ENCODE measurements at regions not wholly inside any gene's neighbourhood (a gene's known extent, or its start where the extent isn't known, plus 50 kb on each side); places are given as distances from the start of the nearest gene placed in this dataset.

GRCh38 chr2:149670086-149670485 lies 82.5 kb upstream of the MMADHC start:
- no peak for DNase-seq

- DNase-seq: no peak
Measured at GRCh38 chr2:149666809-149667320, 79.3 kb upstream of the MMADHC start.

- DNase-seq: no peak
Measured at GRCh38 chr2:149664896-149665295, 77.3 kb upstream of the MMADHC start.

- no peak for DNase-seq
Measured at GRCh38 chr2:149662556-149662955, 75.0 kb upstream of the MMADHC start.

DNA sequence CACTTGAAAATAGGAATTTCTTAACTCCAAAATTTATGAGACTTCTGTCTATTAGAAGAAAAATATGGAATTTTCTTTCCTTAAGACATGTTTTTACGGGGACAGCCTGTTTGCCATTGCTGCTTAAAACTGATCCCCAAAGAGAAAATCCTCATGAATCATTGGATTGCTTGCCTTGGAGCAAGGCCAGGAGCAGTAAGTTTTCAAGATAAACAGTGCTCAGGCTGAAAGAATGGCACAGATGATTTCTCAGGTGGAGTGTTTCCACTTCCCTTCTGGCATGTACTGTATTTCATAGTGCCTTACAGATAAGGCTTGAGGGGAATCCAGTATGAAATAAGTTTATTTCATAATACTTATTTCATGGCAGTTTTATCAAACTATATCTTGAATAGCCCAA lies 74.3 kb upstream of the MMADHC start:
- peak; percentile 69 for DNase-seq

DNA sequence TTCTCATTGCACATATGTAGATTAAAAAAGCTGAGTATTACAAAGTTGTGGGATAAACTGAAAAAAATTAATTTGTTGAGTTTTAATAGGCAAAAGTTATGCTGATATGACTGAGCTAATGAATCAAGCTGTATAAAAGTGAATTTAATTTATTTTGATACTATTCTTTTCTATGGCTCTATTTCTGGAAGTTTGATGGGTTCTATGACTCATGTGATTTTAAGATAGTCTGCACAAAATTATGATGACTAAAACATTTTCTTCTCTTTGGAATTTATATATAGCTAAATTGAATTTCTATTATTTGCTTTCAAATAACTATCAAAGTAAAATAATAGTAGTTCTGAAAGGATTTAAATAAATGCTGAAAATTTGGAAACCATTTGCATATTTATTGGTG lies 71.0 kb upstream of the MMADHC start:
- DNase-seq: no peak

DNA sequence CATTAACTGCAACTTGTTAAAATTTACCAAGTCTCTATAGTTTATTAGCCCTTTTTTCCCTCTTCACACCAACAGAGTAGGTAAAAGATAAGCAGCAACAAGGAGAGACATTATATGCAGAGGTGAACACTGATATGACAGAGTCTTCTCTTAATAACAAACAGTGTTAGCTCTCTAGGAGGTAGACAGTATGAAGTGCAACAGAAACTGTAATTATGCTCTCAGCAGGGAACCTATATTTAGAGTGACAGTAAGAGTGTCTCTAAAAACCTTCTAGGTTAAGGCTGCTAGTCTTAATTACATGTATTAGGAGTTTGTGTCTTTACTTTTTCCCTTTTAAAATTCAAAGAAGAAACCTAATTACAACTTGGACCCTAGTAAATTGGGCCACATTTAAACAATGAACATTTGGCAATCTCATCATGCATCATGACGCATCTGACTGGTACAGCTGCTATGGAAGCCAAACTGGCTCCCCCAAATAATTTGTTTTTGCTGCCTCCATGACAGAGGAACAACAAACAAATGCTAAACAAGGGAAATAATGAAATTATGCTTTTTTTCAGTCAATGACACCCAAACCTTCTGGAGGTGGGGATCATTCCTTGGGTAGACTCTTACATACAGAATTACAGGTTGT lies 69.9 kb upstream of the MMADHC start:
- DNase-seq: no peak

- DNase-seq: no peak
Measured at GRCh38 chr2:149656996-149657395, 69.4 kb upstream of the MMADHC start.

GRCh38 chr2:149653831-149654445 lies 66.4 kb upstream of the MMADHC start:
- DNase-seq: no peak

DNA sequence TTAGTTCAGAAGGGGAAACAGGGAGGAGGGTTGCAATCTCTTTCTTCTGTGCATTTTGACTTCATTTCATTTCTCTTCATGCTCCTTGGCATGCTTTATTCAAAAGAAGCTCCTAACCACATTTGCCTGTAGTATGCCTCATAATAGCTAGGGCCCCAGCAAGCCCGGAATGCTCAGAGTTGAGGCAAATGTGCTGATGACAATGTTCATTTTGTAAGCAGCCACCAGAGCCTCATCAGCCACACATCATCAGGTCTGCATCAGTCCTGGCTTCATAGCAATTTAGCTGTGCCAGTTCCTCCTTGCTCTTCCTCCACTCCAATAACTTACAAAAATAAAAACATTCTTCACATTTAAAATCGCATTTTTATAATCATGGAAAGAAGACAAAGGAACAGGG lies 65.4 kb upstream of the MMADHC start:
- DNase-seq: no peak

DNA sequence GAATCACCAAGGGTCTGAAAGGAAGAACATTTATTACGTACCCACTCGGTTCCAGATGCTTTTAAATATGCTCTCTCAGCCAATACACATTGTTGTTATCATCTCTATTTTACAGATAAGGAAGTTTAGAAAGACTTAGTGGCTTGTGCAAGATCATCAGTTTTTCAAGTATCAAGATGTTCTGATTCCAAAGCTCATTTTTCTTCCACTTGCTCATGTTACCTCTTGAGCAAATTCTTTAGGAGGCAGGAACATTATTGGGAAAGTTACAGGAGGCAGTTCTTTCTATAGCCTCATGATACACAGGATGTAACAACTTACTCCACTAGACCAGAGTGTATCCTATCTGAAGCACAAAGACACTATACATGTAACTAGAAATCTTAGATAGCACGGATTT lies 65.0 kb upstream of the MMADHC start:
- no peak for DNase-seq

- DNase-seq: no peak
Measured at GRCh38 chr2:149651229-149651628, 63.7 kb upstream of the MMADHC start.

GRCh38 chr2:149650006-149650405 lies 62.4 kb upstream of the MMADHC start:
- peak; percentile 31 for DNase-seq

GRCh38 chr2:149648282-149649030 lies 60.9 kb upstream of the MMADHC start:
- DNase-seq: peak; percentile 98

DNA sequence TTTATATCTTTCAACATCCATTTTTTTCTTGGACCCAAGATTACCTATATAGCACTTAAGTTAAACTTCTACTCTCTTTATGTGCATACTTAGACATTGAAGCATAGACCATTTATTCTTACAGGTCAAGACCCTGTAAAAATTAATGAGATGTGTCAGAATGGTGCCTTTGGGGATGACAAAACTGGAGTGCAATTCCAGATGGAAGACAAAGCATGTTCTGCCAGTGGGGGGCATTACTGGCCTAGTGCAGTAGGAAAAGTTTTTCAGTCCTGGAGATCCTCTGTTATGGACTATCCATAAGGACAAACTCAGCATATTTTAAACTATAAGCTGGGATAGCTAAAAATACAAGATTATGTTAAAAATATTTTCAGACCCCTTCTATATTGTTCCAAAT lies 57.8 kb upstream of the MMADHC start:
- peak; percentile 68 for DNase-seq
